DOHH2 (cell line): ENCODE measurements at regions not wholly inside any gene's neighbourhood (a gene's known extent, or its start where the extent isn't known, plus 50 kb on each side); places are given as distances from the start of the nearest gene placed in this dataset.

ENCODE experiments used
- H3F3A ChIP-seq: fragments of 200-600 bp; sonication (generic), shearing (Covaris generic); 2 replicates; pipeline ENCODE4 v1.6.0; 2016; ENCODE audit warnings: antibody characterized with exemption, mild to moderate bottlenecking; ENCODE audit not compliant: control insufficient read depth, insufficient read depth
- H3K27ac ChIP-seq: fragments of 200-600 bp; sonication (generic); 2 replicates; pipeline ENCODE4 v1.5.1; 2014; ENCODE audit warnings: low read depth, mild to moderate bottlenecking, low read length, moderate library complexity
- H3K27me3 ChIP-seq: fragments of 200-600 bp; sonication (generic); 2 replicates; pipeline ENCODE4 v1.6.1; 2014; ENCODE audit warnings: mild to moderate bottlenecking, low read length, mixed read lengths; ENCODE audit not compliant: control insufficient read depth
- H3K36me3 ChIP-seq: fragments of 200-600 bp; sonication (generic); 2 replicates; pipeline ENCODE4 v1.6.1; 2014; ENCODE audit warnings: mild to moderate bottlenecking, low read length, moderate library complexity, mixed read lengths; ENCODE audit not compliant: control insufficient read depth
- H3K4me1 ChIP-seq: fragments of 200-600 bp; sonication (generic); 2 replicates; pipeline ENCODE4 v1.6.1; 2014; ENCODE audit warnings: mild to moderate bottlenecking, low read length, mixed read lengths; ENCODE audit not compliant: control insufficient read depth
- H3K4me2 ChIP-seq: fragments of 200-600 bp; sonication (generic); 2 replicates; pipeline ENCODE4 v1.6.0; 2014; ENCODE audit warnings: mild to moderate bottlenecking, low read length, moderate library complexity
- H3K4me3 ChIP-seq: fragments of 200-600 bp; sonication (generic); 2 replicates; pipeline ENCODE4 v1.5.1; 2014; ENCODE audit warnings: mild to moderate bottlenecking, low read length, mixed read lengths
- H3K79me2 ChIP-seq: fragments of 200-600 bp; sonication (generic); 2 replicates; pipeline ENCODE4 v1.6.1; 2014; ENCODE audit warnings: mild to moderate bottlenecking, low read length, mixed read lengths; ENCODE audit not compliant: control insufficient read depth
- H3K9me2 ChIP-seq: fragments of 200-600 bp; sonication (generic); replicated peaks from 2 replicates; pipeline ENCODE4 v1.6.1; 2014; ENCODE audit warnings: mild to moderate bottlenecking, low read length, mixed read lengths; ENCODE audit not compliant: control insufficient read depth
- H3K9me3 ChIP-seq: fragments of 200-600 bp; sonication (generic); 2 replicates; pipeline ENCODE4 v1.6.1; 2014; ENCODE audit warnings: antibody characterized with exemption, low read length, mixed read lengths; ENCODE audit not compliant: control insufficient read depth, insufficient read depth
- H4K20me1 ChIP-seq: fragments of 200-600 bp; sonication (generic); 2 replicates; pipeline ENCODE4 v1.6.0; 2014; ENCODE audit warnings: low read depth, mild to moderate bottlenecking, antibody characterized with exemption, low read length, moderate library complexity; ENCODE audit not compliant: control insufficient read depth, insufficient read depth
- EZH2phosphoT487 ChIP-seq: fragments of 200-600 bp; sonication (generic); IDR thresholded peaks from 2 replicates; pipeline ENCODE4 v1.6.1; 2017; ENCODE audit warnings: borderline replicate concordance, mild to moderate bottlenecking, antibody characterized with exemption, low read length, moderate library complexity, mixed read lengths
- TF ChIP-seq, protein P1 (sequence below): fragments of 200-600 bp; sonication (generic); IDR thresholded peaks from one replicate; pipeline ENCODE4 v1.5.1; 2014; ENCODE audit warnings: antibody characterized with exemption, mild to moderate bottlenecking, low read depth, low read length; ENCODE audit not compliant: poor library complexity, severe bottlenecking

DNA sequence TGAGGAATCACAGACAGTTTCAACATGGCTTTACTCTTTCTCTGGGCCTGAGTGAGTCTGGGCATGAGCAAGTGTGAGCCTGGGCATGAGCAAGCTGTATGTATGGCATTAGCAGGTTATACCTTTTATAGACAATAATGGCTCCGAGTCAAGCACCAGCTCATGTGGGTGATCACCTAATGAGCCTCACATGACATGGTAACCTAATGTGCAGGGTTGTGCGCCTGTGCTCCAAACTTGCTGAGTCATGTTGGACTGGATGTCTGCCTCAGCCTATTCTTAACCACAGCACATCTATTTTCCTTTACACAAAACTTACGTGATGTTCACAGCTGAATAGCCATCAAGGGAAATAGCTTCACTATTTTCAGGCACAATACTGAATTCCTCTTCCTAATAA, 236.2 kb upstream of the NRIP1 start:
- Histone ChIP-seq H3K4me3 (no peak overlapping the region), H3K79me2 (no peaks in the 10 kb centered on the region), H3K9me2 (no peaks in the 10 kb centered on the region), H3F3A (no peaks in the 10 kb centered on the region), H3K27ac (no peak overlapping the region), H3K4me2 (no peak overlapping the region), H3K36me3 (no peaks in the 10 kb centered on the region), H3K4me1 (no peaks in the 10 kb centered on the region), H4K20me1 (no peaks in the 10 kb centered on the region), H3K27me3 (no peaks in the 10 kb centered on the region), H3K9me3 (no peaks in the 10 kb centered on the region)
- TF ChIP-seq EZH2phosphoT487: no peak
- TF ChIP-seq, protein P1, sequence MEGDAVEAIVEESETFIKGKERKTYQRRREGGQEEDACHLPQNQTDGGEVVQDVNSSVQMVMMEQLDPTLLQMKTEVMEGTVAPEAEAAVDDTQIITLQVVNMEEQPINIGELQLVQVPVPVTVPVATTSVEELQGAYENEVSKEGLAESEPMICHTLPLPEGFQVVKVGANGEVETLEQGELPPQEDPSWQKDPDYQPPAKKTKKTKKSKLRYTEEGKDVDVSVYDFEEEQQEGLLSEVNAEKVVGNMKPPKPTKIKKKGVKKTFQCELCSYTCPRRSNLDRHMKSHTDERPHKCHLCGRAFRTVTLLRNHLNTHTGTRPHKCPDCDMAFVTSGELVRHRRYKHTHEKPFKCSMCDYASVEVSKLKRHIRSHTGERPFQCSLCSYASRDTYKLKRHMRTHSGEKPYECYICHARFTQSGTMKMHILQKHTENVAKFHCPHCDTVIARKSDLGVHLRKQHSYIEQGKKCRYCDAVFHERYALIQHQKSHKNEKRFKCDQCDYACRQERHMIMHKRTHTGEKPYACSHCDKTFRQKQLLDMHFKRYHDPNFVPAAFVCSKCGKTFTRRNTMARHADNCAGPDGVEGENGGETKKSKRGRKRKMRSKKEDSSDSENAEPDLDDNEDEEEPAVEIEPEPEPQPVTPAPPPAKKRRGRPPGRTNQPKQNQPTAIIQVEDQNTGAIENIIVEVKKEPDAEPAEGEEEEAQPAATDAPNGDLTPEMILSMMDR: no peak

DNA sequence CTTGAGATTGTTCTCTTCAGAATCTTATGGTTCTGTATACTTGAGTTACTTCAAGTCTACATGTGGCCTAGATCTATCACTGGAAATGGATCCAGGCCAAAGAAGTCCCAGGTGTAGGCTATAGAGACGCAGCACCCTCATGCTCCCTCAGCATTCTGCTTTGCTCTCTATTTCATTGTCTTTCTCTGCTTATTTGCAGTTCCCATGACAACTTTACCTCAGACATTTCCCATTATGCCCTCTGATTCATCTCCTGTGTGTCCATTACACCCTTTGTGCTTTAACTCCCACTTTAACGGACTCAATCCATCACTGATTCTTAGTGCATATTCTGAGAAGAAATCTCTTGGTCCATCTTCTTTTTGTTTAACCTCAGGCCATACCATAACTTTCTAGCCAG, 236.9 kb upstream of the NRIP1 start:
- Histone ChIP-seq H3K4me1 (no peaks in the 10 kb centered on the region), H3K9me3 (no peaks in the 10 kb centered on the region), H4K20me1 (no peaks in the 10 kb centered on the region), H3K79me2 (no peaks in the 10 kb centered on the region), H3K4me2 (no peak overlapping the region), H3K9me2 (no peaks in the 10 kb centered on the region), H3F3A (no peaks in the 10 kb centered on the region), H3K36me3 (no peaks in the 10 kb centered on the region), H3K27me3 (no peaks in the 10 kb centered on the region), H3K27ac (no peak overlapping the region), H3K4me3 (no peak overlapping the region)
- TF ChIP-seq EZH2phosphoT487: no peak
- TF ChIP-seq, protein P1: no peak

DNA sequence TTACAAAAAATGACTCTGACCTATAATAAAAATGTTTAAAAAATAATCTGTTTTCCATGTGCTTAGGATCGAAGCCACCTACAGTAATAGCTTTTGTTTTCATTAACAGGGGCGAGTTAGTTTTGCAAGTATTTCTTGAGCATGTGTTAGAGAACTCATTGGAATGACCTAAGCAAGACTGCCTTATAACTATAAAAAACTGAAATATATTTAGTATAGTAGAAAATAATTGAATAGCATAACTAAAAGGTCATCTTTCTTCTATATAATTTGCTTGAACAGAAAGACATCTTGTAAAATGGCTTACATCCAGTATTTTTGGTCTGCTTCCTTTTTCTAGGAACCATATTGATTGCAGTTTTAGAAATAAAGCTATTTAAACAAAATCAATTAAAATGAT, 241.5 kb upstream of the NRIP1 start:
- H3K27me3 ChIP-seq: no peaks in the 10 kb centered on the region
- no peak overlapping the region for H3K4me3 ChIP-seq
- H3K4me1 ChIP-seq: no peaks in the 10 kb centered on the region
- no peak for TF ChIP-seq EZH2phosphoT487
- TF ChIP-seq, protein P1: no peak
- no peaks in the 10 kb centered on the region for H3K36me3 ChIP-seq
- no peaks in the 10 kb centered on the region for H3F3A ChIP-seq
- H3K9me2 ChIP-seq: no peaks in the 10 kb centered on the region
- no peaks in the 10 kb centered on the region for H3K79me2 ChIP-seq
- no peaks in the 10 kb centered on the region for H4K20me1 ChIP-seq
- H3K9me3 ChIP-seq: no peaks in the 10 kb centered on the region
- no peak overlapping the region for H3K27ac ChIP-seq
- H3K4me2 ChIP-seq: no peak overlapping the region

GRCh38 chr21:15308333-15308732, 243.5 kb upstream of the NRIP1 start:
- Histone ChIP-seq H3K4me3 (no peak overlapping the region), H4K20me1 (no peaks in the 10 kb centered on the region)
- TF ChIP-seq, protein P1: no peak
- no peak for TF ChIP-seq EZH2phosphoT487

More at GRCh38 chr21:15308333-15308732, 243.5 kb upstream of the NRIP1 start:
- no peaks in the 10 kb centered on the region for H3K27me3 ChIP-seq
- no peaks in the 10 kb centered on the region for H3K79me2 ChIP-seq
- no peaks in the 10 kb centered on the region for H3K9me3 ChIP-seq
- no peak overlapping the region for H3K4me2 ChIP-seq
- H3K27ac ChIP-seq: no peak overlapping the region
- H3K4me1 ChIP-seq: no peaks in the 10 kb centered on the region
- H3K9me2 ChIP-seq: no peaks in the 10 kb centered on the region
- H3F3A ChIP-seq: no peaks in the 10 kb centered on the region
- H3K36me3 ChIP-seq: no peaks in the 10 kb centered on the region
